Activated CD4-positive, CD25-positive, alpha-beta regulatory T cell treated with anti-CD3 and anti-CD28 coated beads, Interleukin-2, amount 50 U/mL, for 24 hours (primary cell): ENCODE measurements at regions not wholly inside any gene's neighbourhood (a gene's known extent, or its start where the extent isn't known, plus 50 kb on each side); places are given as distances from the start of the nearest gene placed in this dataset.

Experiments
- ATAC-seq, 2 donors: fragments of 150-1000 bp; cut with Tn5 transposase; one replicate each; pipeline ENCODE4 v1.10.0; 2021; ENCODE audit warnings: mild to moderate bottlenecking in 1 of 2, moderate library complexity in 1 of 2

GRCh38 chr20:19930426-19930825 lies 86.7 kb upstream of the NAA20 start:
- ATAC-seq: no peak

GRCh38 chr20:19932170-19932667 lies 84.9 kb upstream of the NAA20 start:
- ATAC-seq: no peak

- no peak for ATAC-seq
Observed at GRCh38 chr20:19934792-19935491, 82.2 kb upstream of the NAA20 start.

GRCh38 chr20:19935842-19936241 lies 81.3 kb upstream of the NAA20 start:
- ATAC-seq: no peak

- ATAC-seq: no peak
Observed at GRCh38 chr20:19936466-19937200, 80.5 kb upstream of the NAA20 start.

- peak in 1 of 2 donors; percentile 46 for ATAC-seq
Observed at GRCh38 chr20:19937218-19937617, 79.9 kb upstream of the NAA20 start.

- peak; percentile 82 to 92 for ATAC-seq
Observed at GRCh38 chr20:19937651-19938420, 79.3 kb upstream of the NAA20 start.

- no peak for ATAC-seq
Observed at GRCh38 chr20:19938421-19939090, 78.6 kb upstream of the NAA20 start.

GRCh38 chr20:19940988-19941460 lies 76.1 kb upstream of the NAA20 start:
- no peak for ATAC-seq

GRCh38 chr20:19942611-19943010 lies 74.6 kb upstream of the NAA20 start:
- no peak for ATAC-seq

- ATAC-seq: no peak
Observed at GRCh38 chr20:19943061-19943521, 74.1 kb upstream of the NAA20 start.

- ATAC-seq: peak; percentile 18 to 39
Observed at GRCh38 chr20:19944772-19945459, 72.2 kb upstream of the NAA20 start.

- no peak for ATAC-seq
Observed at GRCh38 chr20:19945732-19946670, 71.2 kb upstream of the NAA20 start.

GRCh38 chr20:19947611-19948264 lies 69.4 kb upstream of the NAA20 start:
- ATAC-seq: peak; percentile 45 to 56

- ATAC-seq: no peak
Observed at GRCh38 chr20:19949195-19949867, 67.8 kb upstream of the NAA20 start.

GRCh38 chr20:19950042-19950441 lies 67.1 kb upstream of the NAA20 start:
- ATAC-seq: no peak

GRCh38 chr20:19952392-19952791 lies 64.8 kb upstream of the NAA20 start:
- ATAC-seq: no peak

- no peak for ATAC-seq
Observed at GRCh38 chr20:19953606-19954005, 63.6 kb upstream of the NAA20 start.

- ATAC-seq: no peak
Observed at GRCh38 chr20:19956976-19957375, 60.2 kb upstream of the NAA20 start.

- ATAC-seq: no peak
Observed at GRCh38 chr20:19958219-19958618, 58.9 kb upstream of the NAA20 start.
